ENCODE measurements at regions not wholly inside any gene's neighbourhood (a gene's known extent, or its start where the extent isn't known, plus 50 kb on each side); places are given as distances from the start of the nearest gene placed in this dataset.
"Not testable (repeated sequence)": the region's sequence is repeated elsewhere in the genome, so short reads cannot be mapped to it uniquely, and the experiment has no call there.

GRCh38 chr3:6704817-6705216 lies 156.1 kb upstream of the GRM7 start:
- H3K4me3 Mint-ChIP-seq; H3K27me3 Mint-ChIP-seq (ENCODE audit: insufficient read depth); H3K36me3 Mint-ChIP-seq (ENCODE audit: low read depth); H3K27ac Mint-ChIP-seq; H3K4me1 Mint-ChIP-seq (ENCODE audit: low read depth); intact Hi-C loops (cut with micrococcal nuclease); DNase-seq (ENCODE audit: low spot score): not testable (repeated sequence)
- peaks cover 12% of the 10 kb centered on the region for H3K9me3 Mint-ChIP-seq

GRCh38 chr3:6706777-6707176 lies 154.1 kb upstream of the GRM7 start:
- DNase-seq (ENCODE audit: low spot score): no peak
- no peaks in the 10 kb centered on the region for H3K36me3 Mint-ChIP-seq (ENCODE audit: low read depth)
- H3K4me3 Mint-ChIP-seq: no peak overlapping the region
- H3K4me1 Mint-ChIP-seq (ENCODE audit: low read depth): no peaks in the 10 kb centered on the region
- no peaks in the 10 kb centered on the region for H3K27me3 Mint-ChIP-seq (ENCODE audit: insufficient read depth)
- intact Hi-C loops (cut with micrococcal nuclease): no loop called here
- H3K27ac Mint-ChIP-seq: no peak overlapping the region
- peaks cover 8% of the 10 kb centered on the region for H3K9me3 Mint-ChIP-seq

- no peak overlapping the region for H3K27ac Mint-ChIP-seq
- H3K36me3 Mint-ChIP-seq (ENCODE audit: low read depth): no peaks in the 10 kb centered on the region
- intact Hi-C loops (cut with micrococcal nuclease): no loop called here
- no peaks in the 10 kb centered on the region for H3K4me1 Mint-ChIP-seq (ENCODE audit: low read depth)
- H3K9me3 Mint-ChIP-seq: peaks cover 3% of the 10 kb centered on the region
- no peaks in the 10 kb centered on the region for H3K27me3 Mint-ChIP-seq (ENCODE audit: insufficient read depth)
- no peak for DNase-seq (ENCODE audit: low spot score)
- no peak overlapping the region for H3K4me3 Mint-ChIP-seq
Measured at GRCh38 chr3:6709178-6709577, 151.7 kb upstream of the GRM7 start.

GRCh38 chr3:6714962-6715361 lies 146.0 kb upstream of the GRM7 start:
- intact Hi-C loops (cut with micrococcal nuclease): no loop called here
- H3K4me1 Mint-ChIP-seq (ENCODE audit: low read depth): no peaks in the 10 kb centered on the region
- no peak overlapping the region for H3K27ac Mint-ChIP-seq
- peaks cover 6% of the 10 kb centered on the region for H3K9me3 Mint-ChIP-seq
- H3K27me3 Mint-ChIP-seq (ENCODE audit: insufficient read depth): no peaks in the 10 kb centered on the region
- no peak for DNase-seq (ENCODE audit: low spot score)
- no peaks in the 10 kb centered on the region for H3K36me3 Mint-ChIP-seq (ENCODE audit: low read depth)
- H3K4me3 Mint-ChIP-seq: no peak overlapping the region

- DNase-seq (ENCODE audit: low spot score): no peak
- H3K4me3 Mint-ChIP-seq: no peak overlapping the region
- no peaks in the 10 kb centered on the region for H3K27me3 Mint-ChIP-seq (ENCODE audit: insufficient read depth)
- peaks cover 8% of the 10 kb centered on the region for H3K9me3 Mint-ChIP-seq
- no peaks in the 10 kb centered on the region for H3K36me3 Mint-ChIP-seq (ENCODE audit: low read depth)
- no peak overlapping the region for H3K27ac Mint-ChIP-seq
- intact Hi-C loops (cut with micrococcal nuclease): no loop called here
- H3K4me1 Mint-ChIP-seq (ENCODE audit: low read depth): no peaks in the 10 kb centered on the region
Measured at GRCh38 chr3:6716420-6716819, 144.5 kb upstream of the GRM7 start.

- H3K36me3 Mint-ChIP-seq (ENCODE audit: low read depth): no peaks in the 10 kb centered on the region
- no peak overlapping the region for H3K4me3 Mint-ChIP-seq
- H3K27ac Mint-ChIP-seq: no peak overlapping the region
- intact Hi-C loops (cut with micrococcal nuclease): no loop called here
- H3K9me3 Mint-ChIP-seq: peaks cover 8% of the 10 kb centered on the region
- no peak for DNase-seq (ENCODE audit: low spot score)
- H3K4me1 Mint-ChIP-seq (ENCODE audit: low read depth): no peaks in the 10 kb centered on the region
- no peaks in the 10 kb centered on the region for H3K27me3 Mint-ChIP-seq (ENCODE audit: insufficient read depth)
Measured at GRCh38 chr3:6717026-6717943, 143.6 kb upstream of the GRM7 start.

DNA sequence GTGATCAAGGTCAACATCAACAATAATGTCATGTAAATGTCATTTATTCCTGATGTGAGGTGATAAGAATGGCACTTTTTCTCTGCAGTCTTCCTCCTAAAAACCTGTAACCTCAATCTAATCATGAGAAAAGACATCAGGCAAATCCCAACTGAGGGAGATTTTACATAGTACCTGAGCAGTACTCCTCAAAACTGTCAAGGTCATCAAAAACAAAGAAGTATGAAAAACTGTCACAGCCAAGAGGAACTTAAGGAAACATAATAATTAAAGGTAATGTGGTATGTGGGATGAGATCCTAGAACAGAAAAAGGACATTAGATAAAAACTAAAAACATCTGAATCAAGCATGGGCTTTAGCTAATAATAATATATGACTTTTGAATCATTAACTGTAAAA lies 140.9 kb upstream of the GRM7 start:
- intact Hi-C loops (cut with micrococcal nuclease): no loop called here
- no peak overlapping the region for H3K4me3 Mint-ChIP-seq
- H3K4me1 Mint-ChIP-seq (ENCODE audit: low read depth): no peaks in the 10 kb centered on the region
- no peak overlapping the region for H3K27ac Mint-ChIP-seq
- DNase-seq (ENCODE audit: low spot score): no peak
- H3K27me3 Mint-ChIP-seq (ENCODE audit: insufficient read depth): no peaks in the 10 kb centered on the region
- peaks cover 8% of the 10 kb centered on the region for H3K9me3 Mint-ChIP-seq
- no peaks in the 10 kb centered on the region for H3K36me3 Mint-ChIP-seq (ENCODE audit: low read depth)

DNA sequence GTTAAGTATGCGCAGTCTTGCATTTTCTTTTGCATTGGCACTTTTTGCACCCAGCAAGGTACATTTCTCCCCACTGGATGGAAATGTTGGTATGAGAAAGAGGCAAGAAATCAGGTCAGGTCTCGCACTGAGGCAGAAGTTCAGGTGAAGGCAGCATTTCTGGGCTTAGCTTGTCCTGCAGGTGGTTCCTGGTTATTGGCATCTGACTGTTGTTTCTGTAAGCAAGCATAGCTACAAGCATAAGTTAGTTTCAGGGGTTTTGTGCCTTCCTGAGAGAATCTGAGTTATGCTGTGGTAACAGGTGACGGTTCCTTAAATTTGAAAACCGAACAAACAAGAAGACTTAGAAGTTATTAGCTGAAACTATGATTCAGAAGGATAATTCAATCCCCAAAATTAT lies 139.4 kb upstream of the GRM7 start:
- DNase-seq (ENCODE audit: low spot score): no peak
- Mint-ChIP-seq H3K27me3 (ENCODE audit: insufficient read depth) (no peaks in the 10 kb centered on the region), H3K9me3 (peaks cover 8% of the 10 kb centered on the region), H3K36me3 (ENCODE audit: low read depth) (no peaks in the 10 kb centered on the region), H3K4me1 (ENCODE audit: low read depth) (no peaks in the 10 kb centered on the region), H3K27ac (no peak overlapping the region), H3K4me3 (no peak overlapping the region)
- intact Hi-C loops (cut with micrococcal nuclease): no loop called here

GRCh38 chr3:6723205-6723604 lies 137.7 kb upstream of the GRM7 start:
- no peaks in the 10 kb centered on the region for H3K4me1 Mint-ChIP-seq (ENCODE audit: low read depth)
- H3K36me3 Mint-ChIP-seq (ENCODE audit: low read depth): no peaks in the 10 kb centered on the region
- peaks cover 8% of the 10 kb centered on the region for H3K9me3 Mint-ChIP-seq
- no peak overlapping the region for H3K27ac Mint-ChIP-seq
- no peaks in the 10 kb centered on the region for H3K27me3 Mint-ChIP-seq (ENCODE audit: insufficient read depth)
- intact Hi-C loops (cut with micrococcal nuclease): no loop called here
- no peak for DNase-seq (ENCODE audit: low spot score)
- H3K4me3 Mint-ChIP-seq: no peak overlapping the region

DNA sequence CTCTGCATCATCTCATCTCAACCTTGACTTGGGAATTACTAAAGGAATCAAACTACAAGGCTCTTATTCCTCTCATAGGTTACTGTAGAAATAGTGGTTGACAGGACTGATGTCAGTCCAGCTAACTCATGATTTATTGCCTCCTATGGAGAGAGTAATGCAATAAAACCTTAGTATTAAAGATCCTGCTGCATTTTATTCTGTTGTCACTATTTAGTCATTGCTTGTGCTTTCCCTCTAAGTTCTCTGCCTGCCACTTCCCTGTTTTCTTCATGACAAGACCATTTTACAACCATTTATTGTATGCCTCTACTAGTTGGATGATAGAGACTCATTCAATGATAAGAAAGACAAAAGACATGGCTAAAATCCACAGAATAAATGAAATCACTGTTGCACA lies 134.1 kb upstream of the GRM7 start:
- Mint-ChIP-seq H3K4me1 (ENCODE audit: low read depth) (no peaks in the 10 kb centered on the region), H3K27ac (no peak overlapping the region), H3K27me3 (ENCODE audit: insufficient read depth) (no peaks in the 10 kb centered on the region), H3K4me3 (no peak overlapping the region), H3K9me3 (no peaks in the 10 kb centered on the region), H3K36me3 (ENCODE audit: low read depth) (no peaks in the 10 kb centered on the region)
- no peak for DNase-seq (ENCODE audit: low spot score)
- intact Hi-C loops (cut with micrococcal nuclease): no loop called here

DNA sequence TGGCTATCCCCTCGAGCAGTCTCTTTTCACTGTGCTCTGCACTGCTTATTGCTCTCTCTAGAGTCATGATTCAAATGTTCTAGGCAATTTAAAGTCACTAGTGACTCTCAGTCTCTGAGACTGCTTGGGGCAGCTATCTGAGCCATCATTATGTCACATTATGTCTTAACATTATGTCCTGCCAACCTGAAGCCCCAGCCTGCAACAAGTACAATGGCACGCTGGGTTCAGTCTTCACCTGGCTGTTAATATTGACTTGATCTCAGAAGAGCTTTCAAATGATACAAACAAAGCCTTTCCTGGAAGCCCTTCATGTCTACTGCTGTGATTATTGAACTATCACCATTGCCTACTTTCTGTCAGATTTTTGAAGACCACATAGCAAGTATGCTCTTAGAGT lies 128.1 kb upstream of the GRM7 start:
- Mint-ChIP-seq H3K27me3 (ENCODE audit: insufficient read depth) (no peaks in the 10 kb centered on the region), H3K27ac (no peak overlapping the region), H3K36me3 (ENCODE audit: low read depth) (no peaks in the 10 kb centered on the region), H3K4me3 (no peak overlapping the region), H3K9me3 (peaks cover 11% of the 10 kb centered on the region), H3K4me1 (ENCODE audit: low read depth) (no peaks in the 10 kb centered on the region)
- no peak for DNase-seq (ENCODE audit: low spot score)
- intact Hi-C loops (cut with micrococcal nuclease): no loop called here

- Mint-ChIP-seq H3K36me3 (ENCODE audit: low read depth) (no peaks in the 10 kb centered on the region), H3K4me1 (ENCODE audit: low read depth) (no peaks in the 10 kb centered on the region), H3K9me3 (peaks cover 11% of the 10 kb centered on the region), H3K4me3 (no peak overlapping the region), H3K27me3 (ENCODE audit: insufficient read depth) (no peaks in the 10 kb centered on the region), H3K27ac (no peak overlapping the region)
- no peak for DNase-seq (ENCODE audit: low spot score)
- intact Hi-C loops (cut with micrococcal nuclease): no loop called here
Measured at GRCh38 chr3:6733699-6734394, 127.1 kb upstream of the GRM7 start.

DNA sequence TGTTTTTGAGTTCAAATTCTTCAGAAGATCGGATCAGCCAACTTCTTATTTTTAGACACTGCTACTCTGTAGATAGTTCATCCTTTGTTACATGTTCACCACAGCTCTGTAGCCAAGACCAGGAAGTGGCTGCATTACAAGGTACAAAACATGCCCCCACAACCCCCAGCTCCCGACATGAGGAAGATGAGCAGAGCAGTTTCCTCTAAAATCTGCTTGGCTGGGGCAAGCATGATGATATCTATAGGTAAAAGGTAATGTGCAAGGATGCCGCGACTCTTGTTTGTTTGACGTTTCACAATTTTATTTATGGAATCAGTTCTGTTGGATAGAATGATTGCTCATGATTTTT lies 126.5 kb upstream of the GRM7 start:
- Mint-ChIP-seq H3K36me3 (ENCODE audit: low read depth) (no peaks in the 10 kb centered on the region), H3K4me1 (ENCODE audit: low read depth) (no peaks in the 10 kb centered on the region), H3K4me3 (no peak overlapping the region), H3K27ac (no peak overlapping the region), H3K27me3 (ENCODE audit: insufficient read depth) (no peaks in the 10 kb centered on the region), H3K9me3 (peaks cover 11% of the 10 kb centered on the region)
- no peak for DNase-seq (ENCODE audit: low spot score)
- intact Hi-C loops (cut with micrococcal nuclease): no loop called here

Data from activated T-helper 1 cell treated with anti-CD3 and anti-CD28 coated beads, Interleukin-12 subunit alpha, Interleukin-12 subunit beta, Interleukin-2, Interleukin-4 antibody, amounts not matched to agents 30 ng/mL and 10 ng/mL and 1 ng/mL, durations not matched to agents 14 hours and 24 hours and 36 hours (primary cell).